Nephron (organoid): ENCODE measurements at regions not wholly inside any gene's neighbourhood (a gene's known extent, or its start where the extent isn't known, plus 50 kb on each side); places are given as distances from the start of the nearest gene placed in this dataset.

ENCODE experiments used
- H3K27ac Mint-ChIP-seq, 3 experiments: 2 replicates each; pipeline ENCODE4 v1.8.0; 2020; ENCODE audit warnings: mixed read lengths in 3 of 3, mild to moderate bottlenecking in 2 of 3, moderate library complexity in 1 of 3
- H3K27me3 Mint-ChIP-seq: 2 replicates; pipeline ENCODE4 v1.8.0; 2021; ENCODE audit warnings: low read depth, mild to moderate bottlenecking, moderate library complexity, mixed read lengths
- H3K36me3 Mint-ChIP-seq: 2 replicates; pipeline ENCODE4 v1.8.0; 2020; ENCODE audit warnings: low read depth, mixed read lengths
- H3K4me1 Mint-ChIP-seq: 2 replicates; pipeline ENCODE4 v1.8.0; 2020; ENCODE audit warnings: mixed read lengths
- H3K4me3 Mint-ChIP-seq, 3 experiments: 2 replicates each; pipeline ENCODE4 v1.8.0; 2020; ENCODE audit warnings: mild to moderate bottlenecking in 3 of 3, mixed read lengths in 3 of 3, moderate library complexity in 2 of 3
- H3K9me3 Mint-ChIP-seq: 2 replicates; pipeline ENCODE4 v1.8.0; 2020; ENCODE audit warnings: mixed read lengths
- CTCF ChIP-seq, 3 experiments: fragments of 200-600 bp; sonication (generic); IDR thresholded peaks; one replicate each; pipeline ENCODE4 v1.5.0; 2021; ENCODE audit warnings: antibody characterized with exemption in 3 of 3; ENCODE audit not compliant: unreplicated experiment in 3 of 3

DNA sequence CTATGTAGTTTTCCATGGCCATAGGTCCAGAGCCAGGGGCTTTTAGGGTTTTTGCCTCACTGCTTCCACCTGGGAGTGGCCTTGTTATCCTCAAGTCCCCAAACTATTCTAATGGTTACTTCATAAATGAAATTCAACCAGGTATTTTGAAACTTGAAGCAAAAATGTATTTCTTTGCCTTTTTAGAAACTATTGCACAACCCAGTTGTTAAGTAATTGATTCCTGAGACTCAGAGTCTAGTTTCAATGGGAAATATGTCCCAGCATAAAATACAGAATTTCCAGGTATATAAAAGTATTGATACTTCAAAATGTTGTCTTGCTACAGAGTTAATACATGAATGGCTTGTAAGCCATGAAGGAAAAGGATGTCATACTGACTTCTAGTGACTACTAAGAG, 456.2 kb upstream of the DAB2 start:
- Mint-ChIP-seq H3K27me3 (no peaks in the 10 kb centered on the region), H3K4me3 (no peak overlapping the region), H3K9me3 (no peaks in the 10 kb centered on the region), H3K36me3 (no peaks in the 10 kb centered on the region), H3K4me1 (no peaks in the 10 kb centered on the region), H3K27ac (no peak overlapping the region)
- no peak for TF ChIP-seq CTCF (IDR thresholded peaks at IDR 0.05; ENCODE audit: unreplicated experiment in 3 of 3)

DNA sequence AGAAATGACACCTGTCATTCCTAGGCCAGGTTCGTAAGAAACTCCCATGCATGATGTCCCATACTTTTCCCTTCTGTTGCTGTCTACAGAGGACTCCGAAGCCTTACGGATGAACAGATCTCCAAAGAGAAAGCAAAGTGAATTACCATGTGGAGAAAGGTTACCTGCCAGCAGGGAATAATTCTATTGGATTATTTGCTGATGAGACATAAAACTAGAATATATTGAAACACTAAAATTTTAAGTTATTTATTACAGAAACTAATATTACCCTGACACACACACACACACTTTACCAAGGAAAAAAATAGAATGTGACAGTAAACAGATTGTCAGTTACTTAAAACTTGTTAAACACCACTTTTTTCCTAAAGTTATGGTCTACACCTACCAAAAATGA, 452.7 kb upstream of the DAB2 start:
- H3K36me3 Mint-ChIP-seq = no peaks in the 10 kb centered on the region

GRCh38 chr5:39876146-39876545, 451.4 kb upstream of the DAB2 start:
- no peak overlapping the region for H3K4me3 Mint-ChIP-seq

More for the DNA sequence above, 452.7 kb upstream of the DAB2 start:
- H3K9me3 Mint-ChIP-seq = no peaks in the 10 kb centered on the region
- no peak overlapping the region for H3K27ac Mint-ChIP-seq
- no peak overlapping the region for H3K4me3 Mint-ChIP-seq
- TF ChIP-seq CTCF (IDR thresholded peaks at IDR 0.05; ENCODE audit: unreplicated experiment in 3 of 3) = no peak
- no peaks in the 10 kb centered on the region for H3K27me3 Mint-ChIP-seq
- no peaks in the 10 kb centered on the region for H3K4me1 Mint-ChIP-seq

DNA sequence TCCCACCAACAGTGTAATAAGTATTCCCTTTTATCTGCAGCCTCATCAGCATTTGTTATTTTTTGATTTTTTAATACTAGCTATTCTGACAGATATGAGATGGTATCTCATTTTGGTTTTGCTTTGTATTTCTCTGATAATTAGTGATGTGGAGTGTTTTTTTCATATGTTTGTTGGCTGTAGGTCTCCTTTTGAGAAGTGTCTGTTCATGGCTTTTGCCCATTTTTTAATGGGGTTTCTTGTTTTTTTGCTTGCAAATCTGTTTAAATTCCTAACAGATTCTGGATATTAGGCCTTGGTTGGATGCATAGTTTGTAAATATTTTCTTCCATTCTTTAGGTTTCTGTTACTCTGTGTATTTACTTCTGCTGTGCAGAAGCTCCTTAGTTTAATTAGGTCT, 445.4 kb upstream of the DAB2 start:
- no peak overlapping the region for H3K27ac Mint-ChIP-seq
- no peaks in the 10 kb centered on the region for H3K27me3 Mint-ChIP-seq
- no peak overlapping the region for H3K4me3 Mint-ChIP-seq
- no peaks in the 10 kb centered on the region for H3K4me1 Mint-ChIP-seq
- H3K9me3 Mint-ChIP-seq = peaks cover 26% of the 10 kb centered on the region
- no peaks in the 10 kb centered on the region for H3K36me3 Mint-ChIP-seq
- no peak for TF ChIP-seq CTCF (IDR thresholded peaks at IDR 0.05; ENCODE audit: unreplicated experiment in 3 of 3)

More at GRCh38 chr5:39876146-39876545, 451.4 kb upstream of the DAB2 start:
- no peaks in the 10 kb centered on the region for H3K9me3 Mint-ChIP-seq
- H3K4me1 Mint-ChIP-seq = no peaks in the 10 kb centered on the region
- no peak overlapping the region for H3K27ac Mint-ChIP-seq
- no peaks in the 10 kb centered on the region for H3K27me3 Mint-ChIP-seq
- TF ChIP-seq CTCF (IDR thresholded peaks at IDR 0.05; ENCODE audit: unreplicated experiment in 3 of 3) = no peak
- no peaks in the 10 kb centered on the region for H3K36me3 Mint-ChIP-seq

- Mint-ChIP-seq H3K4me1 (no peaks in the 10 kb centered on the region), H3K27me3 (no peaks in the 10 kb centered on the region), H3K4me3 (no peak overlapping the region), H3K36me3 (no peaks in the 10 kb centered on the region), H3K9me3 (peaks cover 26% of the 10 kb centered on the region), H3K27ac (no peak overlapping the region)
- TF ChIP-seq CTCF (IDR thresholded peaks at IDR 0.05; ENCODE audit: unreplicated experiment in 3 of 3) = no peak
Measured at GRCh38 chr5:39869396-39869795, 444.6 kb upstream of the DAB2 start.

- Mint-ChIP-seq H3K9me3 (peaks cover 26% of the 10 kb centered on the region), H3K27me3 (no peaks in the 10 kb centered on the region), H3K4me1 (no peaks in the 10 kb centered on the region), H3K4me3 (no peak overlapping the region), H3K27ac (no peak overlapping the region), H3K36me3 (no peaks in the 10 kb centered on the region)
- no peak for TF ChIP-seq CTCF (IDR thresholded peaks at IDR 0.05; ENCODE audit: unreplicated experiment in 3 of 3)
Measured at GRCh38 chr5:39867923-39868322, 443.1 kb upstream of the DAB2 start.
